ENCODE measurements at regions not wholly inside any gene's neighbourhood (a gene's known extent, or its start where the extent isn't known, plus 50 kb on each side); places are given as distances from the start of the nearest gene placed in this dataset.

DNA sequence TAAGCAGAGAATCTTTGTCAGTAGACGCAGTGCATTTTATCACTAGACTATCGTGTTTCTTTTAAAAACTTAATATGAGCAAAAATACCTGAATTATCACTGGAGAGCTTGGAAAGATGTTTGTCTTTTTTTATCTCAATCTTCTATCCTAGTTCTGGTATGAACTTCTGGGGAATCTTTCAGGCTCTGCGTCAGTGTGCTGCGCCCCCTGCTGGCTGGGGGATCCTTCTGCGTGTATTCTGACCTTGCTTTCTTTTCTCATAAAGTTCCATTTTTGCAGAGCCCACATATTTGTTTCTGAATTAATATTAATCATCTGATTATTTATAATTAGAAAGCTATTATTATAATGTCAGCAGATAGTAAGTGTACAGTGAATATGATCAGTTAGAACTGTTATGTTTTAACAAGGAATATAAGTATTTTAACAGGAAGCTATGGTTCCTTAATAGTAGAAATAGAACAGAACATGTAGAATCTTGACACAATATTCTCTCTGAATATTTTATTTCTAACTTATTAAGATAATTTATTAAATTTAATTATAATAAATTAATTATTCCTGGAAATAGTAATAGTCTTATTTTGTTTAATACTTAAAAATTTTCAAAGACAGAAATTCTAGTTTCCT lies 945.0 kb upstream of the CRIM1 start:
- ChIA-PET CTCF (no interaction called here), POLR2A (ENCODE audit: unreplicated experiment) (no interaction called here)
- Histone ChIP-seq H3K4me2 (no peak overlapping the region), H3K4me3 (no peak overlapping the region), H3K36me3 (ENCODE audit: low read depth) (no peaks in the 10 kb centered on the region), H2AFZ (no peak overlapping the region), H3K9me2 (ENCODE audit: insufficient read depth) (no peaks in the 10 kb centered on the region; the same call in 1 of the 2 replicates), H3K27me3 (ENCODE audit: insufficient read depth, low read depth) (no peaks in the 10 kb centered on the region), H3K27ac (no peak overlapping the region), H3K4me1 (replicated peaks; ENCODE audit: insufficient read depth) (no peaks in the 10 kb centered on the region), H3K79me2 (ENCODE audit: low read depth) (no peaks in the 10 kb centered on the region), H3F3A (ENCODE audit: insufficient read depth, low read depth) (no peaks in the 10 kb centered on the region), H4K20me1 (ENCODE audit: insufficient read depth) (no peaks in the 10 kb centered on the region), H3K9me3 (ENCODE audit: insufficient read depth, low read depth) (no peaks in the 10 kb centered on the region)
- no TSS peak for BruUV-seq (replicated peaks)
- DNase-seq, result peak in 1 of 2 experiments; percentile 16
- intact Hi-C loops (cut with micrococcal nuclease; ENCODE audit: unreplicated experiment), result loop anchor here (2.0 kb wide), 1 partner anchor 1314 kb away; no protein-coding TSS in a partner anchor
- no peak for TF ChIP-seq EZH2 (IDR thresholded peaks at IDR 0.05; ENCODE audit: low read depth)
- TF ChIP-seq, protein P1, sequence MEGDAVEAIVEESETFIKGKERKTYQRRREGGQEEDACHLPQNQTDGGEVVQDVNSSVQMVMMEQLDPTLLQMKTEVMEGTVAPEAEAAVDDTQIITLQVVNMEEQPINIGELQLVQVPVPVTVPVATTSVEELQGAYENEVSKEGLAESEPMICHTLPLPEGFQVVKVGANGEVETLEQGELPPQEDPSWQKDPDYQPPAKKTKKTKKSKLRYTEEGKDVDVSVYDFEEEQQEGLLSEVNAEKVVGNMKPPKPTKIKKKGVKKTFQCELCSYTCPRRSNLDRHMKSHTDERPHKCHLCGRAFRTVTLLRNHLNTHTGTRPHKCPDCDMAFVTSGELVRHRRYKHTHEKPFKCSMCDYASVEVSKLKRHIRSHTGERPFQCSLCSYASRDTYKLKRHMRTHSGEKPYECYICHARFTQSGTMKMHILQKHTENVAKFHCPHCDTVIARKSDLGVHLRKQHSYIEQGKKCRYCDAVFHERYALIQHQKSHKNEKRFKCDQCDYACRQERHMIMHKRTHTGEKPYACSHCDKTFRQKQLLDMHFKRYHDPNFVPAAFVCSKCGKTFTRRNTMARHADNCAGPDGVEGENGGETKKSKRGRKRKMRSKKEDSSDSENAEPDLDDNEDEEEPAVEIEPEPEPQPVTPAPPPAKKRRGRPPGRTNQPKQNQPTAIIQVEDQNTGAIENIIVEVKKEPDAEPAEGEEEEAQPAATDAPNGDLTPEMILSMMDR (conservative IDR thresholded peaks at IDR 0.05), result peak; percentile 97

DNA sequence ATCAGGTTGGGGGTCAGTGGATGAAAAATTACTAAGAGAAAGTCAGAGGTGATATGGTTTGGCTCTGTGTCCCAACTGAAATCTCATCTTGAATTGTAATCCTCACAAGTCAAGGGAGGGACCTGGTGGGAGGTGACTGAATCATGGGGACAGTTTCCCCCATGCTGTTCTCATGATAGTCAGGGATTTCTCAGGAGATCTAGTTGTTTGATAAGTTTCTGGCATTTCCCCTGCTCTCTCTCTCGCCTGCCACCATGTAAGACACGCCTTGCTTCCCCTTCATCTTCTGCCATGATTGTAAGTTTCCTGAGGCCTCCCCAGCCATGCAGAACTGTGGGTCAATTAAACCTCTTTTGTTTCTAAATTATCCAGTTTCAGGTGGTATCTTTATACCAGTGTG lies 945.8 kb upstream of the CRIM1 start:
- no peak overlapping the region for H3K4me2 ChIP-seq
- no peaks in the 10 kb centered on the region for H3F3A ChIP-seq (ENCODE audit: insufficient read depth, low read depth)
- no peak overlapping the region for H2AFZ ChIP-seq
- no peaks in the 10 kb centered on the region for H3K9me3 ChIP-seq (ENCODE audit: insufficient read depth, low read depth)
- no peaks in the 10 kb centered on the region for H3K27me3 ChIP-seq (ENCODE audit: insufficient read depth, low read depth)
- ChIA-PET CTCF (no interaction called here), POLR2A (ENCODE audit: unreplicated experiment) (no interaction called here)
- H3K79me2 ChIP-seq (ENCODE audit: low read depth), result no peaks in the 10 kb centered on the region
- no peaks in the 10 kb centered on the region for H4K20me1 ChIP-seq (ENCODE audit: insufficient read depth)
- H3K36me3 ChIP-seq (ENCODE audit: low read depth), result no peaks in the 10 kb centered on the region
- no peak overlapping the region for H3K27ac ChIP-seq
- H3K4me3 ChIP-seq, result no peak overlapping the region
- no peak for TF ChIP-seq EZH2 (IDR thresholded peaks at IDR 0.05; ENCODE audit: low read depth)
- TF ChIP-seq, protein P1 (conservative IDR thresholded peaks at IDR 0.05), result no peak
- BruUV-seq (replicated peaks), result no TSS peak
- intact Hi-C loops (cut with micrococcal nuclease; ENCODE audit: unreplicated experiment), result loop anchor here (2.0 kb wide), 1 partner anchor 1313 kb away; no protein-coding TSS in a partner anchor
- no peaks in the 10 kb centered on the region for H3K4me1 ChIP-seq (replicated peaks; ENCODE audit: insufficient read depth)
- DNase-seq, result no peak
- no peaks in the 10 kb centered on the region; the same call in 1 of the 2 replicates for H3K9me2 ChIP-seq (ENCODE audit: insufficient read depth)

DNA sequence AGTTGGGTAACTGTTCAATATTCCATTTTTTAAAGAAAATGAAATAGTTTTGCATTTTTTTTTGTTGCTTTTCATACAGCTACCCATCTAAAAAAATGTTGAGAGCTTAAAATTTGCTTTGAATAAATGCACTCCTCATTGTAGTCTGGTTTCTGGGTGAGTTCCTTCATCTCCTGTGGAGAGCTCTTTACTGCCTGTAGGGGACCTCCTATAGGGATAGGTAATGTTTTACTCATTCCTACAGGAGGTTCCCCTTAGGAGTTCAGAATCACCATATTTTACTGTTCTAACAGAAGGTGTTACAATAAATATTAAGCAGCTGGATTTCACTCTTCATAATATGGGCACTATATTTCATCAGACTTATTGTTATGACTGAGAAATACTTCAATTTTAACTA lies 947.3 kb upstream of the CRIM1 start:
- no TSS peak for BruUV-seq (replicated peaks)
- CTCF ChIA-PET, result no interaction called here

More for the DNA sequence above, 947.3 kb upstream of the CRIM1 start:
- H3K79me2 ChIP-seq (ENCODE audit: low read depth), result no peaks in the 10 kb centered on the region
- intact Hi-C loops (cut with micrococcal nuclease; ENCODE audit: unreplicated experiment), result no loop called here
- H2AFZ ChIP-seq, result no peak overlapping the region
- H3K9me2 ChIP-seq (ENCODE audit: insufficient read depth), result no peaks in the 10 kb centered on the region; the same call in 1 of the 2 replicates
- H3K27ac ChIP-seq, result no peak overlapping the region
- H3K27me3 ChIP-seq (ENCODE audit: insufficient read depth, low read depth), result no peaks in the 10 kb centered on the region
- TF ChIP-seq EZH2 (IDR thresholded peaks at IDR 0.05; ENCODE audit: low read depth), result no peak
- TF ChIP-seq, protein P1 (conservative IDR thresholded peaks at IDR 0.05), result no peak
- no peak overlapping the region for H3K4me2 ChIP-seq
- H3K9me3 ChIP-seq (ENCODE audit: insufficient read depth, low read depth), result no peaks in the 10 kb centered on the region
- no peaks in the 10 kb centered on the region for H3K36me3 ChIP-seq (ENCODE audit: low read depth)
- POLR2A ChIA-PET (ENCODE audit: unreplicated experiment), result interaction anchor here (0.7 kb wide), 1 partner anchor 11 kb away, joined by 9 read pairs; no protein-coding TSS in a partner anchor
- no peaks in the 10 kb centered on the region for H4K20me1 ChIP-seq (ENCODE audit: insufficient read depth)
- H3K4me1 ChIP-seq (replicated peaks; ENCODE audit: insufficient read depth), result no peaks in the 10 kb centered on the region
- DNase-seq, result no peak
- no peak overlapping the region for H3K4me3 ChIP-seq
- H3F3A ChIP-seq (ENCODE audit: insufficient read depth, low read depth), result no peaks in the 10 kb centered on the region

All from PC-9 (cell line).